ENCODE measurements at regions not wholly inside any gene's neighbourhood (a gene's known extent, or its start where the extent isn't known, plus 50 kb on each side); places are given as distances from the start of the nearest gene placed in this dataset.

DNA sequence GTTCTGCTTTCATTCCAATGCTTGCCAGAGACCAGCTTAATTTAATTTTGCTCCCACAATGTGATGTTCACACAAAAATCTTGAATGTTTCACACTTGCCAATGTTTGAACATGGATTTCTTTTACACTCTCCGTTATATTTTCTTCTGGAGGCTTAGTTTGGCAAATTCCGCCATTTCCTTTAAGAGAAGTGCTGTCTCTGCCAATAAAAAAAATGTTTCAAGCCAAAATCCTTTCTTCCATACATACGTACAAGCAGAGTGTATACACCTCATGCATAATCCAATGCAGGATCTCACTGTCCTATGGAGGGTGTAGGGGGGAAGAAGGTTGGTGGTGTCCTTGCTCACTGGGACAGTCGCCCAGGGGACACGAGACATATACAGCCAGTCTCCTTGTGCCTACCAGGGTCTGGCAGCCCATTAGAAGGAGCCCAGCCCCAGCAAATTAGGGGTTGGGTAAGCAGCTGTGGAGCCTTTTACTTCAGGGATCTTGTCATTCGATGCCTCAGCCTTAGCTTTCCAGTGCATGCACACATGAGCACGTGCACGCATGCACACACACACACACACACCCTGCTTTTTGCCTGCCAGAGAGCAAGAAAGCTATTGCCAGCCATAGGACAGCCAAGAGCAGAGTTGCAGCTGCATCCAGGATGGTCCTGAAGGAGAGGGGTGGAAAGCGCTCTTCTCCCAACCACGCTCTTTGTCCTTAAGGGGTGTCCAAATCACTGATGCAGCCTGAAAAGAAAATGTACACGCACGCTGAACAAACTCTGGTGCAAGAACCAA, 208.3 kb downstream of the FOXO1 start:
- TF ChIP-seq, protein P1, sequence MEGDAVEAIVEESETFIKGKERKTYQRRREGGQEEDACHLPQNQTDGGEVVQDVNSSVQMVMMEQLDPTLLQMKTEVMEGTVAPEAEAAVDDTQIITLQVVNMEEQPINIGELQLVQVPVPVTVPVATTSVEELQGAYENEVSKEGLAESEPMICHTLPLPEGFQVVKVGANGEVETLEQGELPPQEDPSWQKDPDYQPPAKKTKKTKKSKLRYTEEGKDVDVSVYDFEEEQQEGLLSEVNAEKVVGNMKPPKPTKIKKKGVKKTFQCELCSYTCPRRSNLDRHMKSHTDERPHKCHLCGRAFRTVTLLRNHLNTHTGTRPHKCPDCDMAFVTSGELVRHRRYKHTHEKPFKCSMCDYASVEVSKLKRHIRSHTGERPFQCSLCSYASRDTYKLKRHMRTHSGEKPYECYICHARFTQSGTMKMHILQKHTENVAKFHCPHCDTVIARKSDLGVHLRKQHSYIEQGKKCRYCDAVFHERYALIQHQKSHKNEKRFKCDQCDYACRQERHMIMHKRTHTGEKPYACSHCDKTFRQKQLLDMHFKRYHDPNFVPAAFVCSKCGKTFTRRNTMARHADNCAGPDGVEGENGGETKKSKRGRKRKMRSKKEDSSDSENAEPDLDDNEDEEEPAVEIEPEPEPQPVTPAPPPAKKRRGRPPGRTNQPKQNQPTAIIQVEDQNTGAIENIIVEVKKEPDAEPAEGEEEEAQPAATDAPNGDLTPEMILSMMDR (IDR thresholded peaks at IDR 0.05; ENCODE audit: poor library complexity), result no peak
- no peak for TF ChIP-seq EZH2 (IDR thresholded peaks at IDR 0.05; ENCODE audit: borderline replicate concordance)
